BE2C (cell line): ENCODE measurements at regions not wholly inside any gene's neighbourhood (a gene's known extent, or its start where the extent isn't known, plus 50 kb on each side); places are given as distances from the start of the nearest gene placed in this dataset.

Source experiments
- DNase-seq: peaks from one replicate; pipeline ENCODE4 v3.0.0-alpha.2; 2020
- H3K27me3 ChIP-seq: fragments of 250-450 bp; sonication (Bioruptor Pico); 2 replicates; pipeline ENCODE4 v1.5.1; 2020; ENCODE audit warnings: mild to moderate bottlenecking
- H3K36me3 ChIP-seq: fragments of 250-450 bp; sonication (Bioruptor Pico); 2 replicates; pipeline ENCODE4 v1.5.1; 2020; ENCODE audit warnings: mild to moderate bottlenecking
- H3K4me1 ChIP-seq: fragments of 250-450 bp; sonication (Bioruptor Pico); 2 replicates; pipeline ENCODE4 v1.5.1; 2020
- H3K4me3 ChIP-seq: 2 replicates; pipeline ENCODE4 v1.5.1; 2011; ENCODE audit warnings: low read depth, low read length
- H3K9me3 ChIP-seq: fragments of 250-450 bp; sonication (Bioruptor Pico); 2 replicates; pipeline ENCODE4 v1.5.1; 2020
- CTCF ChIP-seq: IDR thresholded peaks from 2 replicates; pipeline ENCODE4 v1.5.1; 2012; ENCODE audit warnings: mild to moderate bottlenecking, low read depth, low read length

GRCh38 chr20:59398537-59399205, 98.3 kb downstream of the EDN3 start:
- Histone ChIP-seq H3K4me3 (peak overlapping the region; percentile 10; the same call in 1 of the 2 replicates), H3K4me1 (peaks cover 36% of the 10 kb centered on the region), H3K27me3 (no peaks in the 10 kb centered on the region), H3K9me3 (no peaks in the 10 kb centered on the region), H3K36me3 (no peaks in the 10 kb centered on the region)
- DNase-seq, result no peak
- no peak for TF ChIP-seq CTCF

GRCh38 chr20:59399426-59400099, 99.2 kb downstream of the EDN3 start:
- DNase-seq, result no peak
- no peaks in the 10 kb centered on the region for H3K36me3 ChIP-seq
- no peak overlapping the region for H3K4me3 ChIP-seq
- H3K27me3 ChIP-seq, result no peaks in the 10 kb centered on the region
- TF ChIP-seq CTCF, result no peak
- no peaks in the 10 kb centered on the region for H3K9me3 ChIP-seq
- peaks cover 39% of the 10 kb centered on the region for H3K4me1 ChIP-seq

DNA sequence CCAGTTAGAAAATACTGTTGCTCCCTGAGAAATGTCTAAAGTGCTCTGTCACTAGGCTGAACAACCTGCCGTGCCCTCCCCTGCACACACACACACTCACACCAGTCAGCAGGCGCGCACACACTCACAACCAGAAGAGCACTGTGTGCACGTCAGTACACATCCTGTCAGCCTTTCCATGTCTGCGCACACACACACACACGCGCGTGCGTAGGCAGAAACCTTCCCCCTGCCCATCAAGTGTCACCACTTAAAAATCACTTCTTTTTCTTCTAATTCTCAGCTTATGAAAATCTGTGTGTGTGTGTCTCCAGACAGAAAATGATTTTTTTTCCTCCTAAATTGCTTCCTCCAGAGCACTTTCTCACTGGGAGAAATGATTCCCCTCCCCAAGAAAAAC, 100.3 kb downstream of the EDN3 start:
- no peaks in the 10 kb centered on the region for H3K36me3 ChIP-seq
- H3K4me3 ChIP-seq, result no peak overlapping the region
- no peaks in the 10 kb centered on the region for H3K9me3 ChIP-seq
- DNase-seq, result no peak
- H3K4me1 ChIP-seq, result peaks cover 39% of the 10 kb centered on the region
- no peaks in the 10 kb centered on the region for H3K27me3 ChIP-seq
- no peak for TF ChIP-seq CTCF

- Histone ChIP-seq H3K4me1 (peaks cover 38% of the 10 kb centered on the region), H3K4me3 (no peak overlapping the region), H3K9me3 (no peaks in the 10 kb centered on the region), H3K27me3 (no peaks in the 10 kb centered on the region), H3K36me3 (no peaks in the 10 kb centered on the region)
- no peak for DNase-seq
- peak; percentile 7; the same call in 1 of the 2 replicates for TF ChIP-seq CTCF
These were observed 102.3 kb downstream of the EDN3 start for GRCh38 chr20:59402681-59403080.

- Histone ChIP-seq H3K4me3 (peak overlapping the region; percentile 36), H3K4me1 (peaks cover 30% of the 10 kb centered on the region), H3K27me3 (no peaks in the 10 kb centered on the region), H3K36me3 (no peaks in the 10 kb centered on the region), H3K9me3 (no peaks in the 10 kb centered on the region)
- peak; percentile 73 for DNase-seq
- peak; percentile 90 for TF ChIP-seq CTCF
These were observed 103.0 kb downstream of the EDN3 start for GRCh38 chr20:59403261-59403961.

DNA sequence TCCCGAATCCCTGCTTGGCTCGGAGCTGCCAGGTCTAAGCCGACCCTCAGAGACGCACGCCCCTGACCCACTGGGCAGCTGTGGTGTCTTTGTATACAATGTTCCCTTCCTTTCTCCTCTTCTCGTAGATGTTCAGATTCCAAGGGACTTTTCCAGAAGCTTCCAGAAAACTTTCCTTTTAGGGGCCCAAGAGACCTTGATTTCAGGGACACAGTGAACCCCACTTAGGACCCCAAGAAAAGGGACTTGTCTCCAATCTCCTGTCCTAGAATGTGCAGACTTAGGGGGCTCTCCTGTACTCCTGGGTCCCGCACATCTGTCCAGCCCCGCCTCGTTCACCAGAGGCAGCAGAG, 103.5 kb downstream of the EDN3 start:
- no peak for DNase-seq
- Histone ChIP-seq H3K4me1 (peaks cover 25% of the 10 kb centered on the region), H3K9me3 (no peaks in the 10 kb centered on the region), H3K27me3 (no peaks in the 10 kb centered on the region), H3K4me3 (peak overlapping the region; percentile 36), H3K36me3 (no peaks in the 10 kb centered on the region)
- TF ChIP-seq CTCF, result no peak
